Liver (tissue), 7 donors: ENCODE measurements at regions not wholly inside any gene's neighbourhood (a gene's known extent, or its start where the extent isn't known, plus 50 kb on each side); places are given as distances from the start of the nearest gene placed in this dataset.

Experiments
- DNase-seq: peaks from one replicate; pipeline ENCODE4 v3.0.0-alpha.2; 2017; ENCODE audit warnings: low spot score
- H3K27ac ChIP-seq, 2 donors: one replicate each; pipeline ENCODE4 v1.7.0; 2013; ENCODE audit warnings: inconsistent platforms in 2 of 2, low read length in 2 of 2, control low read depth in 1 of 2, low read depth in 1 of 2, mild to moderate bottlenecking in 1 of 2
- H3K27me3 ChIP-seq, 4 donors: one replicate each; pipeline versions ENCODE4 v1.6.1 to v1.7.0; 2013; ENCODE audit warnings: low read length in 3 of 4, inconsistent platforms in 1 of 4, mild to moderate bottlenecking in 1 of 4, moderate library complexity in 1 of 4; ENCODE audit not compliant: control insufficient read depth in 4 of 4, insufficient read depth in 4 of 4
- H3K36me3 ChIP-seq, 4 donors: one replicate each; pipeline versions ENCODE4 v1.6.1 to v1.7.0; 2013; ENCODE audit warnings: low read length in 3 of 4, mild to moderate bottlenecking in 3 of 4, low read depth in 1 of 4, moderate library complexity in 1 of 4; ENCODE audit not compliant: control insufficient read depth in 4 of 4, insufficient read depth in 3 of 4
- H3K4me1 ChIP-seq, 4 donors: one replicate each; pipeline versions ENCODE4 v1.6.1 to v1.7.0; 2013; ENCODE audit warnings: low read length in 3 of 4, mild to moderate bottlenecking in 3 of 4, moderate library complexity in 1 of 4; ENCODE audit not compliant: control insufficient read depth in 4 of 4, insufficient read depth in 4 of 4
- H3K4me3 ChIP-seq, 3 donors: one replicate each; pipeline versions ENCODE4 v1.6.1 to v1.7.0; 2013; ENCODE audit warnings: low read length in 3 of 3, control low read depth in 1 of 3, low read depth in 1 of 3, mild to moderate bottlenecking in 1 of 3
- H3K9ac ChIP-seq, 2 donors: one replicate each; pipeline ENCODE4 v1.7.0; 2013; ENCODE audit warnings: low read length in 2 of 2, mild to moderate bottlenecking in 2 of 2, moderate library complexity in 2 of 2, control low read depth in 1 of 2, low read depth in 1 of 2
- H3K9me3 ChIP-seq, 4 donors: one replicate each; pipeline versions ENCODE4 v1.6.1 to v1.7.0; 2013; ENCODE audit warnings: low read length in 3 of 4; ENCODE audit not compliant: control insufficient read depth in 4 of 4
- EGR1 ChIP-seq, 2 donors: IDR thresholded peaks; 2 replicates each; pipeline ENCODE4 v1.6.1; 2016 to 2018; ENCODE audit warnings: antibody characterized with exemption in 2 of 2, low read depth in 2 of 2
- FOXA1 ChIP-seq: IDR thresholded peaks from 2 replicates; pipeline ENCODE4 v1.6.1; 2016; ENCODE audit warnings: antibody characterized with exemption
- FOXA2 ChIP-seq: IDR thresholded peaks from 2 replicates; pipeline ENCODE4 v1.6.1; 2016; ENCODE audit warnings: antibody characterized with exemption
- GABPA ChIP-seq, 2 donors: IDR thresholded peaks in 1 of 2; conservative IDR thresholded peaks in 1 of 2; 2 replicates each; pipeline ENCODE4 v1.6.1; 2016; ENCODE audit warnings: antibody characterized with exemption in 2 of 2, mild to moderate bottlenecking in 1 of 2, moderate library complexity in 1 of 2
- HNF4G ChIP-seq: IDR thresholded peaks from 2 replicates; pipeline ENCODE4 v1.6.1; 2016; ENCODE audit warnings: antibody characterized with exemption
- JUND ChIP-seq, 2 donors: IDR thresholded peaks; 2 replicates each; pipeline ENCODE4 v1.6.1; 2016; ENCODE audit warnings: antibody characterized with exemption in 2 of 2
- NR2F2 ChIP-seq: IDR thresholded peaks from 2 replicates; pipeline ENCODE4 v1.6.1; 2016; ENCODE audit warnings: antibody characterized with exemption
- RAD21 ChIP-seq, 2 donors: IDR thresholded peaks; 2 replicates each; pipeline ENCODE4 v1.6.1; 2016; ENCODE audit warnings: antibody characterized with exemption in 2 of 2, mild to moderate bottlenecking in 2 of 2
- RXRA ChIP-seq, 2 donors: IDR thresholded peaks; 2 replicates each; pipeline ENCODE4 v1.6.1; 2017 to 2018; ENCODE audit warnings: antibody characterized with exemption in 2 of 2, mild to moderate bottlenecking in 1 of 2
- SP1 ChIP-seq: IDR thresholded peaks from 2 replicates; pipeline ENCODE4 v1.6.1; 2018; ENCODE audit warnings: antibody characterized with exemption, mild to moderate bottlenecking
- TAF1 ChIP-seq: conservative IDR thresholded peaks from 2 replicates; pipeline ENCODE4 v1.6.1; 2016; ENCODE audit warnings: antibody characterized with exemption, mild to moderate bottlenecking
- YY1 ChIP-seq: IDR thresholded peaks from 2 replicates; pipeline ENCODE4 v1.6.1; 2016; ENCODE audit warnings: antibody characterized with exemption, mild to moderate bottlenecking
- WGBS: extraction: QIAGEN DNeasy Blood & Tissue Kit; methylation state at CpG from one replicate; pipeline ENCODE4 v1.1.7; 2013; 5-methylcytosine and 5-hydroxymethylcytosine counted together
- TF ChIP-seq, protein P1 (sequence below): IDR thresholded peaks from 2 replicates; pipeline ENCODE4 v1.6.1; 2016; ENCODE audit warnings: antibody characterized with exemption, mild to moderate bottlenecking
- TF ChIP-seq, protein P2 (sequence below): IDR thresholded peaks from 2 replicates; pipeline ENCODE4 v1.6.1; 2016; ENCODE audit warnings: antibody characterized with exemption
- TF ChIP-seq, protein P3 (sequence below): IDR thresholded peaks from 2 replicates; pipeline ENCODE4 v1.6.1; 2016; ENCODE audit warnings: antibody characterized with exemption
- TF ChIP-seq, protein P4 (sequence below): IDR thresholded peaks from 2 replicates; pipeline ENCODE4 v1.6.1; 2016; ENCODE audit warnings: antibody characterized with exemption
- donor health status: healthy.
- donor health status: healthy.
- donor health status: healthy.
- donor health status: healthy.

DNA sequence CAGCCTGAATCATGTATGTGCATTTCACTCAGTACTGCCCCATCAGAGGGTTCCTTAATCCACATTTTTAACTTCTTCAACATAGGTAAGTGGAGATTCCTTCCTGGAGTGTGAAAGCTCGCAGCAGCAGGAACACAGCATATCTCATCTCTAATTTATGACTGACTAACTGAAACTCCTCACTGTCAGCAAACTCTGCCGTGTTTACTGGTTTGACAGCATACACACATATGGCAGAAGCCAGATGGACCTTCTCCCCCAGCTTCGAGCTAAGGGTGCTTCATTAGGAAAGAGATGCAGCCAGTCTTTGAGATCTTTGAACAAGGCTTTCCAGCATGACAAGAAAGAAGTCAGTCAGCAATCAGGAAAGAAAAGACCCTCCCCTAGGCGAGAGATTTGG lies 200.3 kb upstream of the ACVR2A start:
- 67% methylated on average over 4 of the region's 4 CpGs for WGBS
- no peak overlapping the region for H3K4me3 ChIP-seq

DNA sequence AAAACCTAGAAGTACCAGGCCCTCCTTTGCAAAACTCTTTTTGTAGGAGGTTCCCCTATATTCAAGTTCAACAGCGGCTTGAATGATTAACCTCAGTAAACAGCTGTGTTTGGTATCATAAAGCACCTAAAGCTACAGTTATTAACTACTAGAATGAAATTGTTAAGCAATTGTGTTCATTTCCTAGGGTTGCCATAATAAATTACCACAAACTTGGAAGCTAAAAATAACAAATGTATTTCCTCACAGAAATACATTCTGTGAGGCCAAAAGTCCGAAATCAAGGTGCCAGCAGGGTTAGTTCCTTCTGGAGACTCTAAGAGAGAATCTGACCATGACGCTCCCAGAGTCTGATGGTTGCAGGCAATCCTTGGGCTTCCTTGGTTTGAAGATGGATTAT lies 202.1 kb upstream of the ACVR2A start:
- H3K36me3 ChIP-seq, result no peaks in the 10 kb centered on the region
- no peak overlapping the region for H3K4me3 ChIP-seq
- no peaks in the 10 kb centered on the region for H3K9me3 ChIP-seq
- no peak for DNase-seq
- TF ChIP-seq HNF4G (no peak), YY1 (no peak), NR2F2 (no peak), SP1 (no peak)
- TF ChIP-seq, protein P1, sequence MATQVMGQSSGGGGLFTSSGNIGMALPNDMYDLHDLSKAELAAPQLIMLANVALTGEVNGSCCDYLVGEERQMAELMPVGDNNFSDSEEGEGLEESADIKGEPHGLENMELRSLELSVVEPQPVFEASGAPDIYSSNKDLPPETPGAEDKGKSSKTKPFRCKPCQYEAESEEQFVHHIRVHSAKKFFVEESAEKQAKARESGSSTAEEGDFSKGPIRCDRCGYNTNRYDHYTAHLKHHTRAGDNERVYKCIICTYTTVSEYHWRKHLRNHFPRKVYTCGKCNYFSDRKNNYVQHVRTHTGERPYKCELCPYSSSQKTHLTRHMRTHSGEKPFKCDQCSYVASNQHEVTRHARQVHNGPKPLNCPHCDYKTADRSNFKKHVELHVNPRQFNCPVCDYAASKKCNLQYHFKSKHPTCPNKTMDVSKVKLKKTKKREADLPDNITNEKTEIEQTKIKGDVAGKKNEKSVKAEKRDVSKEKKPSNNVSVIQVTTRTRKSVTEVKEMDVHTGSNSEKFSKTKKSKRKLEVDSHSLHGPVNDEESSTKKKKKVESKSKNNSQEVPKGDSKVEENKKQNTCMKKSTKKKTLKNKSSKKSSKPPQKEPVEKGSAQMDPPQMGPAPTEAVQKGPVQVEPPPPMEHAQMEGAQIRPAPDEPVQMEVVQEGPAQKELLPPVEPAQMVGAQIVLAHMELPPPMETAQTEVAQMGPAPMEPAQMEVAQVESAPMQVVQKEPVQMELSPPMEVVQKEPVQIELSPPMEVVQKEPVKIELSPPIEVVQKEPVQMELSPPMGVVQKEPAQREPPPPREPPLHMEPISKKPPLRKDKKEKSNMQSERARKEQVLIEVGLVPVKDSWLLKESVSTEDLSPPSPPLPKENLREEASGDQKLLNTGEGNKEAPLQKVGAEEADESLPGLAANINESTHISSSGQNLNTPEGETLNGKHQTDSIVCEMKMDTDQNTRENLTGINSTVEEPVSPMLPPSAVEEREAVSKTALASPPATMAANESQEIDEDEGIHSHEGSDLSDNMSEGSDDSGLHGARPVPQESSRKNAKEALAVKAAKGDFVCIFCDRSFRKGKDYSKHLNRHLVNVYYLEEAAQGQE, result no peak
- H3K4me1 ChIP-seq, result no peaks in the 10 kb centered on the region
- WGBS, result 90% methylated on average over 3 of the region's 3 CpGs
- H3K27me3 ChIP-seq, result no peaks in the 10 kb centered on the region
- no peak overlapping the region for H3K27ac ChIP-seq
- H3K9ac ChIP-seq, result no peak overlapping the region

More for the DNA sequence above, 200.3 kb upstream of the ACVR2A start:
- no peak for DNase-seq
- no peak overlapping the region for H3K9ac ChIP-seq
- H3K4me1 ChIP-seq, result no peaks in the 10 kb centered on the region
- no peak overlapping the region for H3K27ac ChIP-seq
- H3K9me3 ChIP-seq, result no peaks in the 10 kb centered on the region
- TF ChIP-seq, protein P2, sequence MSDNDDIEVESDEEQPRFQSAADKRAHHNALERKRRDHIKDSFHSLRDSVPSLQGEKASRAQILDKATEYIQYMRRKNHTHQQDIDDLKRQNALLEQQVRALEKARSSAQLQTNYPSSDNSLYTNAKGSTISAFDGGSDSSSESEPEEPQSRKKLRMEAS, result no peak
- TF ChIP-seq RXRA (IDR thresholded peaks at IDR 0.05), result no peak
- no peak for TF ChIP-seq FOXA1
- TF ChIP-seq HNF4G, result no peak
- TF ChIP-seq EGR1 (IDR thresholded peaks at IDR 0.05; ENCODE audit: low read depth in 2 of 2), result no peak
- TF ChIP-seq, protein P3, sequence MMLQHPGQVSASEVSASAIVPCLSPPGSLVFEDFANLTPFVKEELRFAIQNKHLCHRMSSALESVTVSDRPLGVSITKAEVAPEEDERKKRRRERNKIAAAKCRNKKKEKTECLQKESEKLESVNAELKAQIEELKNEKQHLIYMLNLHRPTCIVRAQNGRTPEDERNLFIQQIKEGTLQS, result no peak
- no peaks in the 10 kb centered on the region for H3K27me3 ChIP-seq
- no peaks in the 10 kb centered on the region for H3K36me3 ChIP-seq

DNA sequence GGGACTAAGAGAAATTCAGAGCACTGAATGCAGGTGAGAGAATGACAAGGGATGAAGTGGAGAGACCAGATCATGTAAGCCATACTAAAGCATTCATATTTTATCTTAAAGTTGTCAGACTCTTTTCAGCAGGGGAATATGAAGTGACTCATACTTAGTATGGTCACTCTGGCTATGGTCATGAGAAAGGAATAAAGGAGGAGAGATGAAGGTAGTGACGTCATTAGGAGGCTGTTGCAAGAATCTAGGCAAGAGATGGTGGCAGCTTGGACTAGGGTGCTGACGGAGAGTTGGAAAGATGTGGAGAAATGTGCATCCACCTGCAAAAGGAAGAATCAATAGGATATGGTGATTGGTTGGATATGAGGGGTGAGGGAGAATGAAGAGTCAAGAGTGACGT lies 203.2 kb upstream of the ACVR2A start:
- Histone ChIP-seq H3K4me1 (no peaks in the 10 kb centered on the region), H3K9me3 (no peaks in the 10 kb centered on the region), H3K9ac (no peak overlapping the region), H3K4me3 (no peak overlapping the region), H3K27ac (no peak overlapping the region), H3K36me3 (no peaks in the 10 kb centered on the region), H3K27me3 (no peaks in the 10 kb centered on the region)
- DNase-seq, result no peak
- 88% methylated on average over 3 of the region's 3 CpGs for WGBS
- no peak for TF ChIP-seq EGR1 (IDR thresholded peaks at IDR 0.05; ENCODE audit: low read depth in 2 of 2)
- TF ChIP-seq HNF4G, result no peak
- no peak for TF ChIP-seq SP1
- no peak for TF ChIP-seq GABPA (IDR thresholded peaks at IDR 0.05 in 1 of 2, conservative IDR thresholded peaks at IDR 0.05 in 1 of 2)
- TF ChIP-seq, protein P4, sequence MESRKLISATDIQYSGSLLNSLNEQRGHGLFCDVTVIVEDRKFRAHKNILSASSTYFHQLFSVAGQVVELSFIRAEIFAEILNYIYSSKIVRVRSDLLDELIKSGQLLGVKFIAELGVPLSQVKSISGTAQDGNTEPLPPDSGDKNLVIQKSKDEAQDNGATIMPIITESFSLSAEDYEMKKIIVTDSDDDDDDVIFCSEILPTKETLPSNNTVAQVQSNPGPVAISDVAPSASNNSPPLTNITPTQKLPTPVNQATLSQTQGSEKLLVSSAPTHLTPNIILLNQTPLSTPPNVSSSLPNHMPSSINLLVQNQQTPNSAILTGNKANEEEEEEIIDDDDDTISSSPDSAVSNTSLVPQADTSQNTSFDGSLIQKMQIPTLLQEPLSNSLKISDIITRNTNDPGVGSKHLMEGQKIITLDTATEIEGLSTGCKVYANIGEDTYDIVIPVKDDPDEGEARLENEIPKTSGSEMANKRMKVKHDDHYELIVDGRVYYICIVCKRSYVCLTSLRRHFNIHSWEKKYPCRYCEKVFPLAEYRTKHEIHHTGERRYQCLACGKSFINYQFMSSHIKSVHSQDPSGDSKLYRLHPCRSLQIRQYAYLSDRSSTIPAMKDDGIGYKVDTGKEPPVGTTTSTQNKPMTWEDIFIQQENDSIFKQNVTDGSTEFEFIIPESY, result no peak
- no peak for TF ChIP-seq JUND (IDR thresholded peaks at IDR 0.05)
- TF ChIP-seq YY1, result no peak
- TF ChIP-seq RAD21 (IDR thresholded peaks at IDR 0.05), result no peak
- TF ChIP-seq FOXA2, result no peak
- TF ChIP-seq TAF1, result no peak
- TF ChIP-seq FOXA1, result no peak
- no peak for TF ChIP-seq RXRA (IDR thresholded peaks at IDR 0.05)
